ENCODE measurements at regions not wholly inside any gene's neighbourhood (a gene's known extent, or its start where the extent isn't known, plus 50 kb on each side); places are given as distances from the start of the nearest gene placed in this dataset.

- TF ChIP-seq CTCF (IDR thresholded peaks at IDR 0.05) (no peak), POLR2A (IDR thresholded peaks at IDR 0.05) (no peak), POLR2AphosphoS5 (IDR thresholded peaks at IDR 0.05) (no peak), EP300 (IDR thresholded peaks at IDR 0.05) (no peak)
Measured at GRCh38 chr10:29063806-29064644, 224.8 kb upstream of the LYZL1 start.
